IPS-15b (cell line): ENCODE measurements at regions not wholly inside any gene's neighbourhood (a gene's known extent, or its start where the extent isn't known, plus 50 kb on each side); places are given as distances from the start of the nearest gene placed in this dataset.

Source experiments
- H3K27me3 ChIP-seq: one replicate; pipeline ENCODE4 v1.6.1; 2013; ENCODE audit warnings: low read length; ENCODE audit not compliant: control insufficient read depth, insufficient read depth
- H3K36me3 ChIP-seq: one replicate; pipeline ENCODE4 v1.6.1; 2013; ENCODE audit warnings: low read length; ENCODE audit not compliant: control insufficient read depth, insufficient read depth
- H3K4me1 ChIP-seq: one replicate; pipeline ENCODE4 v1.6.1; 2013; ENCODE audit warnings: mild to moderate bottlenecking, low read length; ENCODE audit not compliant: control insufficient read depth, insufficient read depth
- H3K4me3 ChIP-seq: one replicate; pipeline ENCODE4 v1.5.1; 2013; ENCODE audit warnings: low read depth, low read length
- H3K9ac ChIP-seq: one replicate; pipeline ENCODE4 v1.6.1; 2013; ENCODE audit warnings: low read depth, mild to moderate bottlenecking, low read length
- H3K9me3 ChIP-seq: one replicate; pipeline ENCODE4 v1.6.1; 2013; ENCODE audit warnings: mild to moderate bottlenecking, low read length; ENCODE audit not compliant: control insufficient read depth, insufficient read depth

DNA sequence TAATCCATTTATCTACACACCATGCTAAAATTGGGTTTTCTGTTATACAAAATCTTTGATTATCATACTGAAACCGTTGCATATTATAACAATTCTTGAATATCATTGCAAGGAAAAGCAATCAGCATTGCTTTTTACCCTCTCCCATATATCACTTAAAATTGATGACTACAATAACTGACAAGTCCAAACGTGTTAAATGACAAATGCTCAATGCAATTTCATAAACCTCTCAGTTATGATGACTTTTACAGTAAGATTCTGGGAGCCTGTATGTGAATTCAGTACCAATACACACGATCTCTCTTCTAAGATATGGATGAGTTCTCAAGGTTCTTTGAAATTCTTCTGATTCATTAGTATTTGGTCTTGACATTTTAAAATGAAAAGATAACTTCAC lies 368.5 kb upstream of the TRIB2 start:
- no peaks in the 10 kb centered on the region for H3K4me1 ChIP-seq
- no peaks in the 10 kb centered on the region for H3K9me3 ChIP-seq
- H3K4me3 ChIP-seq = no peak overlapping the region
- no peak overlapping the region for H3K9ac ChIP-seq
- H3K27me3 ChIP-seq = no peaks in the 10 kb centered on the region
- no peaks in the 10 kb centered on the region for H3K36me3 ChIP-seq

DNA sequence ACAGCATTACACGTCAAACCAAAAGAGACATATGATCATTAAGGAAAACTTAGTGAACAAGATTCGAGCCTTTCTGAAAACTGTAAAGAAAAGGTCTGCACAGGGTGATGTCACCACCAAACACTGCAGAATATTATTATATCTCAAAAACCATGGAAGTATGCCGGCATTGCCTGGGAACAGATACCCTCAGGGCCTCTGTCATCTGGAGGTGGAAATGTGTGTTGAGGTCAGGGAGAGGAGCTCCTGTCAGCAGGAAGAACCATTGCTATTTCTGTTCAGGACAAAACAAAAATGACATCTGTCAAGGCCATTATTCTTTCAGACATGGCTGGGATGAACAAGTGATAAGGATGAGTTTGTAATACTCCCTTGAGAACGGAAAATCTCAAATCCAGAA lies 365.9 kb upstream of the TRIB2 start:
- Histone ChIP-seq H3K4me1 (no peaks in the 10 kb centered on the region), H3K36me3 (no peaks in the 10 kb centered on the region), H3K4me3 (no peak overlapping the region), H3K9me3 (no peaks in the 10 kb centered on the region), H3K27me3 (no peaks in the 10 kb centered on the region), H3K9ac (no peak overlapping the region)

- Histone ChIP-seq H3K9ac (no peak overlapping the region), H3K36me3 (no peaks in the 10 kb centered on the region), H3K4me3 (no peak overlapping the region), H3K27me3 (no peaks in the 10 kb centered on the region), H3K4me1 (no peaks in the 10 kb centered on the region), H3K9me3 (no peaks in the 10 kb centered on the region)
Observed at GRCh38 chr2:12352889-12353288, 363.8 kb upstream of the TRIB2 start.

DNA sequence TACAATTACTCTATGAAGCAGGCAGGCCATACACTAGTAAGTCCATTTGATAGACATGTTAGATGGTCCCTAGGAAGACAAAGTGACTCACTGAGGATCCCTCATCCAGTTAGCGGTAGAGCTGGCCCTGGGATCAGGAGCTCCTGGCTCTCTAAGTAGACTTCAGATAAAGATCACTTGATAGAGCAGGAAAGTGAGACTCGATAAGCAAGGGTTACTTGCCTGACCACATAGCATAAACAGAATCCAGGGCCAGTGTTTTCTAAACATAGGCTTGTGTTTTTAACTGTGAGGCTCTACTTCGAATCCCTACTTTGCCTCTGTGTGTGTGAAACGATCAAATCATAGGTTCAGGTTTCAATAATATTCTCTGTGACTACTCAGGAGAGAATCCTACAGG lies 355.2 kb upstream of the TRIB2 start:
- Histone ChIP-seq H3K4me3 (no peak overlapping the region), H3K36me3 (no peaks in the 10 kb centered on the region), H3K27me3 (no peaks in the 10 kb centered on the region), H3K9me3 (no peaks in the 10 kb centered on the region), H3K9ac (no peak overlapping the region), H3K4me1 (no peaks in the 10 kb centered on the region)

GRCh38 chr2:12363138-12363537 lies 353.6 kb upstream of the TRIB2 start:
- no peak overlapping the region for H3K9ac ChIP-seq
- H3K9me3 ChIP-seq = no peaks in the 10 kb centered on the region
- no peaks in the 10 kb centered on the region for H3K4me1 ChIP-seq
- H3K27me3 ChIP-seq = no peaks in the 10 kb centered on the region
- no peak overlapping the region for H3K4me3 ChIP-seq
- H3K36me3 ChIP-seq = no peaks in the 10 kb centered on the region

GRCh38 chr2:12363569-12363968 lies 353.2 kb upstream of the TRIB2 start:
- Histone ChIP-seq H3K27me3 (no peaks in the 10 kb centered on the region), H3K9ac (no peak overlapping the region), H3K36me3 (no peaks in the 10 kb centered on the region), H3K4me3 (no peak overlapping the region), H3K9me3 (no peaks in the 10 kb centered on the region), H3K4me1 (no peaks in the 10 kb centered on the region)

DNA sequence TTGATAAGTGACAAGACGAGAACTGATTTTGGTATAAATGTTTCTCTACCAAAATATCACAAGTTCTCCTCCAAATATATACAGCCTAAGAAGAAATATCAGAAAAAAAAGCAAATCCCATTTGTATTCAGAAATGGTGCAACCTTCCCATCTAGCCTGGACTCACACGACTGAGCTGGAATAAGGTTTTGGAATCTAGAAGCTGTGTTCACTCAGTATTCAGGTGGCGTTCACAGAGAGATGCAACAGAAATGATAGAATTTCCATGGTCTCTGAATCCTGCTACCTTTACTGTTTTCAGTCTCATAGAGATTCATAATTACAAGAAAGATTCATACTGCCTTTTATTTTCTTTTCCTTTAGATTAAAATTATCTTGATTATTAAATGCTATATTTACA lies 347.2 kb upstream of the TRIB2 start:
- no peaks in the 10 kb centered on the region for H3K36me3 ChIP-seq
- H3K9me3 ChIP-seq = no peaks in the 10 kb centered on the region
- no peak overlapping the region for H3K4me3 ChIP-seq
- H3K9ac ChIP-seq = no peak overlapping the region
- no peaks in the 10 kb centered on the region for H3K4me1 ChIP-seq
- H3K27me3 ChIP-seq = no peaks in the 10 kb centered on the region

- H3K4me1 ChIP-seq = no peaks in the 10 kb centered on the region
- H3K4me3 ChIP-seq = no peak overlapping the region
- H3K36me3 ChIP-seq = no peaks in the 10 kb centered on the region
- H3K27me3 ChIP-seq = no peaks in the 10 kb centered on the region
- H3K9ac ChIP-seq = no peak overlapping the region
- H3K9me3 ChIP-seq = no peaks in the 10 kb centered on the region
Observed at GRCh38 chr2:12376025-12376424, 340.7 kb upstream of the TRIB2 start.

- H3K9me3 ChIP-seq = no peaks in the 10 kb centered on the region
- no peak overlapping the region for H3K9ac ChIP-seq
Observed at GRCh38 chr2:12379143-12379542, 337.6 kb upstream of the TRIB2 start.

DNA sequence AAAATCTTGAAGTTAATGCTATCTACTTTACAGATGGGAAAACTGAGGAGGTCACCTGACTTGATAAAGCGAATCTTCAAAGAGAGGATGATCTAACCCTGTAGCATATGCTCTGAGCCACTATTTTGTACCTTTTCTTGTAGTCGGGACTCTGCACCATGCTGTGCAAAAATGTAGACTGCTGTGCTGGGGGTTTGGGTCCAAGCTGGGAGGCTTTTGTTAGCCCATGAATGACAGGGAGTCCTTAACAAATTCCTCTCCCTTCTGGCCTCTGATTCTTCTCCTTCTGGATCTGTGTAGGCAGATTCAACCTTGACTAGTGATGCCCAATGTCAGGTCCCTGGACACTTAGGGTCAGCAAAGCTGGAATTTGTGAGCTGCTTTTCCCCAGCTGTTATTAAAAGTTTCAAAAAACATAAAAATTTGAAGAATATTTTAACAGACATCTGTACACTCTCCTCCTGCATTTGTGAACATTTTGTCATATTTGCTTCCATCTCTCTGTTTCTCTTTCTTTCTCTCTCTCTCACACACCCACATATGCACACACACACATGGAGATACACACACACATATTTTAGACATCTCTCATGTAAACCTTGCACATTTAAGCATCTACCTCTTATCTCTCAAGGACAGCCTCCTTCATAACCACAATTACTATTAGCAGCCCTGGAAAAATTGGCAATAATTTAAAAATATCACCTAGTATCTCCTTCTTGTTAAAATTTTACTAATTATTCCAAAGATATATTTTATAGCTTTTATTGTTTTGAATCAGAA lies 335.0 kb upstream of the TRIB2 start:
- Histone ChIP-seq H3K9me3 (no peaks in the 10 kb centered on the region), H3K36me3 (no peaks in the 10 kb centered on the region), H3K27me3 (no peaks in the 10 kb centered on the region), H3K4me1 (peaks cover 4% of the 10 kb centered on the region), H3K9ac (no peak overlapping the region), H3K4me3 (no peak overlapping the region)

More at GRCh38 chr2:12379143-12379542, 337.6 kb upstream of the TRIB2 start:
- Histone ChIP-seq H3K27me3 (no peaks in the 10 kb centered on the region), H3K36me3 (no peaks in the 10 kb centered on the region), H3K4me1 (peaks cover 4% of the 10 kb centered on the region), H3K4me3 (no peak overlapping the region)

- no peak overlapping the region for H3K4me3 ChIP-seq
- peaks cover 4% of the 10 kb centered on the region for H3K4me1 ChIP-seq
- no peak overlapping the region for H3K9ac ChIP-seq
- H3K9me3 ChIP-seq = no peaks in the 10 kb centered on the region
- no peaks in the 10 kb centered on the region for H3K36me3 ChIP-seq
- no peaks in the 10 kb centered on the region for H3K27me3 ChIP-seq
Observed at GRCh38 chr2:12382366-12382765, 334.4 kb upstream of the TRIB2 start.

- no peaks in the 10 kb centered on the region for H3K27me3 ChIP-seq
- no peak overlapping the region for H3K9ac ChIP-seq
- no peaks in the 10 kb centered on the region for H3K9me3 ChIP-seq
- H3K4me1 ChIP-seq = no peaks in the 10 kb centered on the region
- no peaks in the 10 kb centered on the region for H3K36me3 ChIP-seq
- no peak overlapping the region for H3K4me3 ChIP-seq
Observed at GRCh38 chr2:12389344-12390045, 327.2 kb upstream of the TRIB2 start.
